Neutrophil (primary cell): ENCODE measurements at regions not wholly inside any gene's neighbourhood (a gene's known extent, or its start where the extent isn't known, plus 50 kb on each side); places are given as distances from the start of the nearest gene placed in this dataset.

ENCODE experiments used
- H3K27ac ChIP-seq: fragments of 200-600 bp; sonication (generic); 2 replicates; pipeline ENCODE4 v1.5.1; 2016; ENCODE audit warnings: mild to moderate bottlenecking, moderate library complexity
- H3K27me3 ChIP-seq: fragments of 200-600 bp; sonication (generic); 2 replicates; pipeline ENCODE4 v1.6.0; 2016; ENCODE audit warnings: mild to moderate bottlenecking
- H3K36me3 ChIP-seq: fragments of 200-600 bp; sonication (generic); 2 replicates; pipeline ENCODE4 v1.5.1; 2017
- H3K4me1 ChIP-seq, 2 experiments: fragments of 200-600 bp in 1 of 2; sonication (generic) in 1 of 2; 1 replicate in 1 of 2; 2 replicates in 1 of 2; pipeline versions ENCODE4 v1.5.1 to v1.6.1; 2013 to 2016; ENCODE audit warnings: low read depth in 1 of 2, low read length in 1 of 2, mild to moderate bottlenecking in 1 of 2, moderate library complexity in 1 of 2; ENCODE audit not compliant: control insufficient read depth in 1 of 2, insufficient read depth in 1 of 2
- H3K4me3 ChIP-seq, 2 experiments: fragments of 200-600 bp in 1 of 2; sonication (generic) in 1 of 2; 1 replicate in 1 of 2; 2 replicates in 1 of 2; pipeline ENCODE4 v1.5.1; 2013 to 2016; ENCODE audit warnings: low read depth in 1 of 2, low read length in 1 of 2, mild to moderate bottlenecking in 1 of 2, moderate library complexity in 1 of 2
- H3K9me3 ChIP-seq: fragments of 200-600 bp; sonication (generic); 2 replicates; pipeline ENCODE4 v1.5.1; 2016
- TF ChIP-seq, protein P1 (sequence below): fragments of 200-600 bp; sonication (generic); IDR thresholded peaks from 2 replicates; pipeline ENCODE4 v1.5.1; 2016; ENCODE audit warnings: antibody characterized with exemption

DNA sequence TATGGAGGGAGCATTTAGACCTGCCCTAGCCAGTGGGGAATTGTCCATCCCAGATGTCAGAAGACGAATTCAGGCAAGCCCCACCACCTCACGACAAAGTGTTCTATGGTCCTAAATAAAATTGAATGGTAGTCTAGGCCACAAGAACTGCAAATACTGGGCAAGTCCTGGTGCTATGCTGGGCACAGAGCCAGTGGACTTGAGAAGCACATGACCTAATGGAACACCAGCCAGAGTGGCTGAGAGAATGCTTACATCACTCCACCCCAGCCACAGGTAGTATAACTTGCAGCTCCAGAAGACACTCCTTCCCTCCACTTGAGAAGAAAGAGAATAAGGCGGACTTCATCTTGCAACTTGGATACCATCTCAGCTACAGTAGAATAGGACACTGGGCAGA, 567.3 kb upstream of the CXADR start:
- Histone ChIP-seq H3K27me3 (no peaks in the 10 kb centered on the region), H3K36me3 (no peaks in the 10 kb centered on the region), H3K27ac (no peak overlapping the region), H3K4me3 (no peak overlapping the region), H3K9me3 (no peaks in the 10 kb centered on the region), H3K4me1 (no peaks in the 10 kb centered on the region)
- TF ChIP-seq, protein P1, sequence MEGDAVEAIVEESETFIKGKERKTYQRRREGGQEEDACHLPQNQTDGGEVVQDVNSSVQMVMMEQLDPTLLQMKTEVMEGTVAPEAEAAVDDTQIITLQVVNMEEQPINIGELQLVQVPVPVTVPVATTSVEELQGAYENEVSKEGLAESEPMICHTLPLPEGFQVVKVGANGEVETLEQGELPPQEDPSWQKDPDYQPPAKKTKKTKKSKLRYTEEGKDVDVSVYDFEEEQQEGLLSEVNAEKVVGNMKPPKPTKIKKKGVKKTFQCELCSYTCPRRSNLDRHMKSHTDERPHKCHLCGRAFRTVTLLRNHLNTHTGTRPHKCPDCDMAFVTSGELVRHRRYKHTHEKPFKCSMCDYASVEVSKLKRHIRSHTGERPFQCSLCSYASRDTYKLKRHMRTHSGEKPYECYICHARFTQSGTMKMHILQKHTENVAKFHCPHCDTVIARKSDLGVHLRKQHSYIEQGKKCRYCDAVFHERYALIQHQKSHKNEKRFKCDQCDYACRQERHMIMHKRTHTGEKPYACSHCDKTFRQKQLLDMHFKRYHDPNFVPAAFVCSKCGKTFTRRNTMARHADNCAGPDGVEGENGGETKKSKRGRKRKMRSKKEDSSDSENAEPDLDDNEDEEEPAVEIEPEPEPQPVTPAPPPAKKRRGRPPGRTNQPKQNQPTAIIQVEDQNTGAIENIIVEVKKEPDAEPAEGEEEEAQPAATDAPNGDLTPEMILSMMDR, result no peak

DNA sequence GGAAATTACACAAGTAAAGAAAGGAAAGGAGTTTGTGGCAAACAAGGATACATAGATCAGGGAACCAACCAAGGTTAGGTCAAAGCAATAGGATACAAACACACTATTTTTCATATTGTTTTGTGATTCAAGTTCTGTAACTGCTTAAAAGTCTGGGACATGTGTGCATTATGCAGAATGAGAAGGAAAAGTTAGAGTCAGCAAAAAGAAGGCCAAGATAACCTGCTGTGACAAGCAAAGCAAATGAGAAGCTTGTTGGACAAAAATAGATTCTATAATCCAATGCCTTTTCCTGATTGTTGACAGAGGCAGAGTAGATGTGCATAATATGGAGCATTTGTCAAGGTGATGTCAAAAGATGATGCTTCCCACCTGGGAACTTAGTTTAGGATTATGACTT, 556.0 kb upstream of the CXADR start:
- no peak overlapping the region for H3K4me3 ChIP-seq
- H3K27me3 ChIP-seq, result no peaks in the 10 kb centered on the region
- no peaks in the 10 kb centered on the region for H3K36me3 ChIP-seq
- no peaks in the 10 kb centered on the region for H3K9me3 ChIP-seq
- H3K4me1 ChIP-seq, result no peaks in the 10 kb centered on the region
- H3K27ac ChIP-seq, result no peak overlapping the region
- TF ChIP-seq, protein P1, result no peak

DNA sequence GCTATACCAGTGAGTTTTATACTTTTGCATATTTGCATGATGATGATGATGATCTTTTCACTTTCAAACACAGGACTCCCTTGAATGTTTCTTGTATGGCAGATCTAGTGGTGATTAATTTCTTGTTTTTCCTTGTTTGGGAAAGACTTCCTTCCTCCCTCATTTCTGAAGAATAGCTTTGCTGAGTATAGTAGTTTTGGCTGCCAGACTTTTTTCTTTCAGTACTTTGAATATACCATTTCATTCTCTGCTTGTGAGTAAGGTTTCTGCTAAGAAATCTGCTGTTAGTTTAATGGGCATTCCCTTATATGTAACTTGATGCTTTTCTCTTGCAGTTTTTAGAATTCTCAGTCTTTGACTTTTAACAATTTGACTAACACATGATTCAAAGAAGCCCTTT, 547.4 kb upstream of the CXADR start:
- TF ChIP-seq, protein P1, result no peak
- H3K27ac ChIP-seq, result no peak overlapping the region

DNA sequence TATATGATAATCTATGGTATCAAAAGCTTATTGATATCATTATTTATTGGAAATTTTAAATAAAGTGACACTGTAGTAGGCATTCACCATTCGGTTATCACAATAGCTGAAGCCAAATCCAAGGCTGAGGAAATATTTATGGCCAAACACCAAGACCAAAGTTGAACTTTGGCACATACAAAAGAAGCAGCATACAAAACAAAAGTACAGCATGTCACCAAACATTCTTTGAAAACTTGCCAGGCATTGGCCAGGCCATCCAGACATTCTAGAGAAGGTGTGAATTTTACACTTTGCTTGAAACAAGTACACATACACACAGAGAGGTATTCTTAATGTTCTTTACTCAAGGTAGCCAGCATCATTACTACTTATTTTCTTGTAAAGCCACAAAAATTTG, 544.4 kb upstream of the CXADR start:
- H3K4me3 ChIP-seq, result no peak overlapping the region
- no peaks in the 10 kb centered on the region for H3K4me1 ChIP-seq
- H3K27me3 ChIP-seq, result no peaks in the 10 kb centered on the region
- TF ChIP-seq, protein P1, result no peak
- H3K9me3 ChIP-seq, result peaks cover 4% of the 10 kb centered on the region
- no peak overlapping the region for H3K27ac ChIP-seq
- no peaks in the 10 kb centered on the region for H3K36me3 ChIP-seq

More for the DNA sequence above, 547.4 kb upstream of the CXADR start:
- Histone ChIP-seq H3K36me3 (no peaks in the 10 kb centered on the region), H3K9me3 (peaks cover 4% of the 10 kb centered on the region), H3K27me3 (no peaks in the 10 kb centered on the region), H3K4me1 (no peaks in the 10 kb centered on the region), H3K4me3 (no peak overlapping the region)

DNA sequence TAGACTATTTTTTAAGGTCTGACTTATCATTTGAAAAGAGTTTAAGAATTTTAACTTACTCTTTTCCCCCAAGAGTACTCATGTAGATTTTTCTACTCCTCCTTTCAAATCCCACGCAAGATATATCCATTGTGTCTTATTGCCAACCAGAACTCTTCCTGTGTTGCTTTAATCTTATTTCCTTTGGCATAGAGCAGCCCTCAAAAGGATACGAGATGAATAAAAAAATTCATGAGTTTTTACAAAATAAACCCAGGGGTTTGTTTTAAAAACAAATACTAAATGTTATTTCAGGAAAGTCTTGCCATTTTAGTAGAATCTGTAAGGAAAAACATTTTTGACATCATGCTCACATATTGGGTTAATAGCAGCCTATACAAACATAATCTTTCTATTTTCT, 543.2 kb upstream of the CXADR start:
- no peaks in the 10 kb centered on the region for H3K27me3 ChIP-seq
- H3K4me1 ChIP-seq, result no peaks in the 10 kb centered on the region
- H3K4me3 ChIP-seq, result no peak overlapping the region
- no peak overlapping the region for H3K27ac ChIP-seq
- peaks cover 4% of the 10 kb centered on the region for H3K9me3 ChIP-seq
- TF ChIP-seq, protein P1, result no peak
- no peaks in the 10 kb centered on the region for H3K36me3 ChIP-seq

DNA sequence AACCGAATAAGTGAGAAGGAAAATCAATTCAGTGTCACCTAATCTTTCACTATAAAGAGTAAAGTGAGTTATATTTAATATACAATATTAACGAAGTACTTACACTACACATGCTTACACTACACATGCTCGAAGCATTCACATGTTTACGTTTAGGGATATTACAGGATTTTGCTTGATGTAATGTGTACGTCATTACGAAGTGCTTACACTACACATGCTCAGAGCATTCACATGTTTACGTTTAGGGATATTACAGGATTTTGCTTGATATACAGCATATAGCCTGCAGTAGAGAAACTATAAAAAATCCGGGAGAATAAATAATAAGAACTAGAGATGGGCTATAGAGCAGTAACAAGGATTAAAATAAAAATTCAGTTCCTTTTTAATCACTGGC, 538.8 kb upstream of the CXADR start:
- Histone ChIP-seq H3K4me1 (no peaks in the 10 kb centered on the region), H3K9me3 (no peaks in the 10 kb centered on the region), H3K27ac (no peak overlapping the region), H3K4me3 (no peak overlapping the region), H3K27me3 (no peaks in the 10 kb centered on the region), H3K36me3 (no peaks in the 10 kb centered on the region)
- TF ChIP-seq, protein P1, result no peak
